Activated T-helper 2 cell treated with anti-CD3 and anti-CD28 coated beads, Interferon-gamma antibody, Interleukin-2, Interleukin-4, amounts not matched to agents 10 μg/mL and 5 μg/mL and 100 μg/mL, durations not matched to agents 14 hours and 24 hours and 36 hours (primary cell): ENCODE measurements at regions not wholly inside any gene's neighbourhood (a gene's known extent, or its start where the extent isn't known, plus 50 kb on each side); places are given as distances from the start of the nearest gene placed in this dataset.

Experiments used
- DNase-seq: peaks from one replicate; pipeline ENCODE4 v3.0.0; 2021; ENCODE audit warnings: low spot score
- H3K27ac Mint-ChIP-seq: one replicate; pipeline ENCODE4 v1.8.0; 2021; ENCODE audit warnings: mixed read lengths
- H3K27me3 Mint-ChIP-seq: one replicate; pipeline ENCODE4 v1.8.0; 2021; ENCODE audit warnings: low read depth, mixed read lengths
- H3K36me3 Mint-ChIP-seq: one replicate; pipeline ENCODE4 v1.8.0; 2021; ENCODE audit warnings: low read depth, mixed read lengths
- H3K4me1 Mint-ChIP-seq: one replicate; pipeline ENCODE4 v1.8.0; 2021; ENCODE audit warnings: low read depth, mixed read lengths
- H3K4me3 Mint-ChIP-seq: one replicate; pipeline ENCODE4 v1.8.0; 2021; ENCODE audit warnings: low read depth, mild to moderate bottlenecking, moderate library complexity, mixed read lengths
- H3K9me3 Mint-ChIP-seq: one replicate; pipeline ENCODE4 v1.8.0; 2021; ENCODE audit warnings: mixed read lengths
- intact Hi-C: fragments of 100-400 bp; cut with micrococcal nuclease; formaldehyde crosslinking; loops from one replicate; pipeline ENCODE4 v1.15.1; 2023

DNA sequence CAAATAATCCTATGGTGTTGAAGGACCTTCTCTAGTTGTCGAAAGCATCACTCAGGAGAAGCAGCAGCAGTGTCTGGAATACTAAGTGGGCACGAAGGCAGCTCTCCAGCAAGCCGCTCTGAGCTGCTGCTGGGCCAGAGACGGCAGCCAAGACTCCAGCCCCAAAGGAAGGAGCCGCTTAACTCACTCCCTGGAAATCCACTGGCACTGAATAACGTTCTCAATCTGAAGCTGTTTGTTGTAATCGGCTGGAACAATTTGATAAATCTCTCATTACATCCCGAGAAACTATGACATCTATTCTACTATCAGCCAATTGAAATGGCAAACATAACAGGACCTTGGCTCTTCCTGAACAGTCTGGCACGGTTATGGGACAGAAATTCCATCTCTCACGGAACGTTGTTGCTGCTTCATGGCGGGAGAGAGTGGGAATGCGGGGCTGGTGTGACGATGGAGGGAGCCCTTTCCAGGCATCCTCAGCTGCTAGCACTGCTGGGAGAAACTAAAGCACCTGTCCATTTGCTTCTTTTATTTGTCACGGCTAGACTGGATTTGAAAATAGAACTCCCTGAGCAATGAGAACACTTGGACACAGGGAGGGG is 331.5 kb upstream of the RNF32 start:
- H3K9me3 Mint-ChIP-seq, result no peaks in the 10 kb centered on the region
- no peak overlapping the region for H3K27ac Mint-ChIP-seq
- H3K4me1 Mint-ChIP-seq, result no peaks in the 10 kb centered on the region
- H3K4me3 Mint-ChIP-seq, result no peak overlapping the region
- DNase-seq, result no peak
- H3K27me3 Mint-ChIP-seq, result peaks cover 5% of the 10 kb centered on the region
- H3K36me3 Mint-ChIP-seq, result no peaks in the 10 kb centered on the region
- intact Hi-C loops, result no loop called here

DNA sequence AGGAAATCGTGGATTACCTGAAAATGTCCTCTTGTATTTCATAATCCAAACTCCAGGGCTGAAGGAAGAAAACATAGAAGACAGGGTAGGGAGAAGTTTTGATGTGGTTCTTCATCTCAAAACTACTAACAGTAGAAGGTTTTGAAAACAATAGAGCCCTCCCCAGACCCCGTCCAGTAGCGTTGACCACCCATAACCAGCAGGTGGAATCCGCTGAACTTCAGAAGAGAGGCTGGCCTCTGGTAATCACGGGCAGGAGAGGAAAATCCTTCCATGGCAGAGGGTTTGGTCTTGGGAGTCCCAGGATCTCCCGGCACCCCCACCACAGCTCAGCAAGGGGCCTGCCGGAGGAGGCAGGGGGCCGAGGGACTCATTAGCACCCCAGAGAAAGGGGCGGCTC is 333.4 kb upstream of the RNF32 start:
- H3K36me3 Mint-ChIP-seq, result no peaks in the 10 kb centered on the region
- no peaks in the 10 kb centered on the region for H3K27me3 Mint-ChIP-seq
- H3K4me1 Mint-ChIP-seq, result no peaks in the 10 kb centered on the region
- intact Hi-C loops, result no loop called here
- no peak for DNase-seq
- no peaks in the 10 kb centered on the region for H3K9me3 Mint-ChIP-seq
- H3K4me3 Mint-ChIP-seq, result no peak overlapping the region
- no peak overlapping the region for H3K27ac Mint-ChIP-seq

DNA sequence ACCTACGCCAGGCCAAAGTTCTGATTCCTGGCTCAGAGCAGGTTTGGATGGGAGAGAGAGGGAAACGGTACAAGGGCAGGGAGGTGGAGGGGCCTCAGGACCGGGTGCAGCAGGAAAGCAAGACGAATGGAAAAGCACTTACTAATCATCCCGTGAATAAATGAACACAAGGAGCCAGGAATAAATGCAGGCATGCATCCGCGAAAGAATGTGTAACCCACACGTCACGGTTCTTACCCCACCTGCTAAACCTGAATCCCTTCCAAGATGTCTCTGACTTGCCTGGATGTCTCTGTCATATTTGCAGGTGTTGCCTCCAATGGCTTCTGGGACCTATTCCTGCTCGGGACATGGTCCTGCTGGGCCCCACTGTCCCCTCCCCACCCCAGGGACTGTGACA is 335.2 kb upstream of the RNF32 start:
- intact Hi-C loops, result no loop called here
- Mint-ChIP-seq H3K36me3 (no peaks in the 10 kb centered on the region), H3K4me1 (no peaks in the 10 kb centered on the region), H3K27me3 (no peaks in the 10 kb centered on the region), H3K9me3 (no peaks in the 10 kb centered on the region), H3K27ac (no peak overlapping the region), H3K4me3 (no peak overlapping the region)
- DNase-seq, result no peak

DNA sequence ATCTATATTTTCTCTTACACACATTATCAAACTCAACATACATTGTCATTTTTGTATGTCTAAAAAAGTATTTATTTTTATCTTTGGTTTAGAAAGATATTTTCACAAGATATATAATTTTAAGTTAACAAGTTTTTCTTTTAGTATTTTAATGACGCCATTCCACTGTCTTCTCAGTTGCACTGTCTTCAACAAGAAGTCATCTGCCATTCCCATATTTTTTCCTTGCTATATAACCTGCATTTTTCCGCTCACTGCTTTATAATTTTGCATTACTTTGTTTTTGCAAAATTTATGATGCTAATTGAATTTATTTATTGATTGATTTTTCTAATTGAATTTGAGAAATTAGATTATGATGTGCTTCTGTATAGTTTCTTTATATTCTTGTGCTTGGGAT is 357.8 kb upstream of the RNF32 start:
- Mint-ChIP-seq H3K9me3 (peaks cover 7% of the 10 kb centered on the region), H3K27me3 (peaks cover 2% of the 10 kb centered on the region), H3K4me1 (no peaks in the 10 kb centered on the region), H3K4me3 (no peak overlapping the region), H3K36me3 (no peaks in the 10 kb centered on the region), H3K27ac (no peak overlapping the region)
- DNase-seq, result no peak
- intact Hi-C loops, result no loop called here

DNA sequence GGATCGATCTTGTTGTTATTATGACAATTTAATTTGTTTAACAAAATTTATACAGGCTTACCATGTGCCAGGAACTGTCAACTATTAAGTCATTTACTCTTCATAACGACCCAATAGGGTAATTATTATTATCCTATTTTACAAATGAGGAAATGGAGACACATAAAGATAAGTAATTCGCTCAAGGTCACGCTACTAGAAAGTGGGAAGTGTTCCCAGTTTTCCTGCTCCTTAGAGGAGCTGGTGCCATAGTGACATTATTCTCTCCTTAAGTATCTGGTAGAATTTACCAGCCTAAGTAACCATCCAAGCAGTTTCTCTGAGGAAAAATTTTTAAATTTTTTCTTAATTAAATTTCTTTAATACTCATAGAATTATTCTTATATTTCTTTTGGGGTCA is 360.9 kb upstream of the RNF32 start:
- no peak for DNase-seq
- H3K4me3 Mint-ChIP-seq, result no peak overlapping the region
- peaks cover 5% of the 10 kb centered on the region for H3K27me3 Mint-ChIP-seq
- peaks cover 7% of the 10 kb centered on the region for H3K9me3 Mint-ChIP-seq
- no peaks in the 10 kb centered on the region for H3K4me1 Mint-ChIP-seq
- H3K36me3 Mint-ChIP-seq, result no peaks in the 10 kb centered on the region
- no peak overlapping the region for H3K27ac Mint-ChIP-seq
- intact Hi-C loops, result no loop called here

DNA sequence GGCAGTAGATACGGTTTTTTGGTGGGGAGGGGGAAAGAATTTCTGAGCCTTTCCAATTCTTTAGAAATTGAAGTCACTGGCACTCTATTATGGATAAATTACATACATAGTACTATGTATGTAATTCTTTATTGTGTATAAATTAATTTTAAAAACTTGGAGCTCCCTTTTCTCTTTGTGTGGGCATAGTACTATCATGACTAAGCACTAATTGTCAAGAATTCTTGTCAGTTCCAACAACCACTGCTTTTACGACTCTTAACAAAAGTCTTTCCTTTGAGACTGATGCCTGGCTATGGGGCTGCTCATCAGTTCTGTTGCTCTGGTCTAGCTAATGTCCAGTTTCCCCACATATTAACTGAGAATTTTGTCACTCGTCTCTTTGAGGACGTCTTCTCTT is 365.3 kb upstream of the RNF32 start:
- intact Hi-C loops, result no loop called here
- Mint-ChIP-seq H3K4me3 (no peak overlapping the region), H3K9me3 (no peaks in the 10 kb centered on the region), H3K27ac (no peak overlapping the region), H3K36me3 (no peaks in the 10 kb centered on the region), H3K4me1 (no peaks in the 10 kb centered on the region), H3K27me3 (peaks cover 8% of the 10 kb centered on the region)
- DNase-seq, result no peak

DNA sequence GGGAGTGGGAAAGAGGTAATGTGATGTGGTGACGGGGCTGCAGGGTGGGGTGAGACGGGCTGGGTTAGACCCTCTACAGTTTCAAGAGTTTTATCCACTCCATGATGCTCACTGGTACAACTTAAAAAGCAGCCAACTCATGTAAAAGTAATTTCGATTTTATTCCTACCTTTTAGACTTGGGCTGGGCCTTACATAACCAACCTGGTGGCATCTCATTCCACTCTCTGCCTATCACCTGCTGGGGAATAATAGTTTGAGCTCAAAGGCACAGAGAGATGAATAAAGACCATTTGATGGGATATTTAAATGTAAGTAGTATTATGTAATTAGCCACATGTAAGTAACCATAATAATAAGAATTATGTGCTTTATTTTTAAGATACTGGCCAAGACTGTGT is 366.0 kb upstream of the RNF32 start:
- no peaks in the 10 kb centered on the region for H3K36me3 Mint-ChIP-seq
- H3K27ac Mint-ChIP-seq, result no peak overlapping the region
- no peaks in the 10 kb centered on the region for H3K4me1 Mint-ChIP-seq
- intact Hi-C loops, result no loop called here
- no peak for DNase-seq
- H3K4me3 Mint-ChIP-seq, result no peak overlapping the region
- peaks cover 9% of the 10 kb centered on the region for H3K27me3 Mint-ChIP-seq
- H3K9me3 Mint-ChIP-seq, result no peaks in the 10 kb centered on the region

DNA sequence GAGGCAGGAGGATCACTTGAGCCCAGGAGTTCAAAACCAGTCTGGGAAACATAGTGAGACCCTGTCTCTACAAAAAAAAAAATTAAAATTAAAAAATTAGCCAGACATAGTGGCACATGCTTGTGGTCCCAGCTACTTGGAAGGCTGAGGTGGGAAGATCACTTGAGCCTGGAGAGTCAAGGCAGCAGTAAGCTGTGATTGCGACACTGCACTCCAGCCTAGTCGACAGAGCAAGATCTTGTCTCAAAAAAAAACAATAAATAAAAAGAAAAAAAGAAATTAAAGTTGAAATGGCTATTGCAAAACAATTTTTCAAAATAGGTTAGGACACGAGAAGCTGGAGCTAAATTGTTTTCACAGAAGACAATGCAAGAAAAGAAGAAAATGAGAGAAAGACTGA is 379.0 kb upstream of the RNF32 start:
- Mint-ChIP-seq H3K36me3 (no peaks in the 10 kb centered on the region), H3K27ac (no peak overlapping the region), H3K4me1 (no peaks in the 10 kb centered on the region), H3K27me3 (peaks cover 2% of the 10 kb centered on the region), H3K4me3 (no peak overlapping the region), H3K9me3 (no peaks in the 10 kb centered on the region)
- intact Hi-C loops, result no loop called here
- DNase-seq, result no peak

DNA sequence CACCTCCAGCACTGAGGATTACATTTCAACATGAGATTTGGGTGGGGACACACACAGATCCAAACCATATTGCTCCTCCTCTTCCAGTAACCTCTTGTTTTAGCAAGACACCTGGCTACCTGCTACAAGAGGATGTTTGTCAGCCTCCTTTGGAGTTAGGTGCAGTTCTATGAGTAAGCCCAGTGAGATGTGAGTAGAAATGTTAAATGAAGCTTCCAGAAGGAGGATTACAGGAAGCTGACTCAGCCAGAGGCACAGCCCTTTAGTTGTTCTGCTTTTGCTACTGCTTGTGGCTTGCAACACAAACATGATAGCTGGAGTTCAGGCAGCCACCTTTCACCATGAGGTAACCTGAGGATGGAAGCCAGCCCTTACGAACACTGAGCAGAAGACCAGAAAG is 382.7 kb upstream of the RNF32 start:
- DNase-seq, result no peak
- Mint-ChIP-seq H3K27me3 (peaks cover 2% of the 10 kb centered on the region), H3K4me3 (no peak overlapping the region), H3K27ac (no peak overlapping the region), H3K9me3 (no peaks in the 10 kb centered on the region), H3K36me3 (no peaks in the 10 kb centered on the region), H3K4me1 (no peaks in the 10 kb centered on the region)
- intact Hi-C loops, result no loop called here

DNA sequence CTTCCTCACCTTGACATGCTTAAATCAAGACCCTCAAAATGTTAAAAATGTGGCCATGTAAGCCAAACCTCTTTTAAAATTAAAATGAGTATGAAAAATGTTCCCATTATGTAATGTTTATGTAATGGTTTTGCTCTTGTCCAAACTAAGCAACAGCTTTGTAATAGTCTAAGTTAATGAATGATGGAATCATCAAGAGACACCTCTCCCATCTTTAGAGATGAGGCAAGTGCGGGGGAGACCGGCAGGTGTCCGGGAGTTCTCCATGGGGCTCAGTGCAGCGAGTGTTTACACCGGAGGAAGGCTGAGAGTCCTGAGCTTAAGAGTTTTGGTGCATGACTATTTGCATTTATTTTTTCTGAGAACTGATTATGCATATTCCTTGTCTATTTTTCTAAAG is 384.9 kb upstream of the RNF32 start:
- Mint-ChIP-seq H3K4me3 (no peak overlapping the region), H3K27me3 (peaks cover under 1% of the 10 kb centered on the region), H3K27ac (no peak overlapping the region), H3K4me1 (no peaks in the 10 kb centered on the region), H3K9me3 (no peaks in the 10 kb centered on the region), H3K36me3 (no peaks in the 10 kb centered on the region)
- no peak for DNase-seq
- intact Hi-C loops, result no loop called here

DNA sequence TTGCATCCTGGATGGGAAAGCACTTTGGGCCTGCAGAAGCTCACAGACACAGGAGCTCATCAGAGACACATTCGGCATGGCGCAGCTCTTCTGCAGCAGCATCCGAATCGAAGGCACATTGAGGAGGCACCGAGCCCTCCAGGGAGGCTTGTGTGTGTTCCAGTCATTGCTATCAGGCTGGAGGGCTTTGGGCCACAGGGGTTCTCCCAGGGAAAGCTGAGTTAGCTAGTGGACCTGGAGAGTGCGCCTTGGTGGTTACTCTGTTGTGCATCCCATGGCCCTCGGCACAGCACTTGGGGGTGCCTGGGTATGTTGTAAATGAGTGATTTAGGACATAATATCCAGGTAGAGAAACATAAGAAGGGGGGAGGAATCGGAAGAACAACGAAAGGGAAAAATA is 388.7 kb upstream of the RNF32 start:
- intact Hi-C loops, result no loop called here
- Mint-ChIP-seq H3K36me3 (no peaks in the 10 kb centered on the region), H3K9me3 (no peaks in the 10 kb centered on the region), H3K27me3 (no peaks in the 10 kb centered on the region), H3K4me3 (no peak overlapping the region), H3K4me1 (no peaks in the 10 kb centered on the region), H3K27ac (no peak overlapping the region)
- no peak for DNase-seq

DNA sequence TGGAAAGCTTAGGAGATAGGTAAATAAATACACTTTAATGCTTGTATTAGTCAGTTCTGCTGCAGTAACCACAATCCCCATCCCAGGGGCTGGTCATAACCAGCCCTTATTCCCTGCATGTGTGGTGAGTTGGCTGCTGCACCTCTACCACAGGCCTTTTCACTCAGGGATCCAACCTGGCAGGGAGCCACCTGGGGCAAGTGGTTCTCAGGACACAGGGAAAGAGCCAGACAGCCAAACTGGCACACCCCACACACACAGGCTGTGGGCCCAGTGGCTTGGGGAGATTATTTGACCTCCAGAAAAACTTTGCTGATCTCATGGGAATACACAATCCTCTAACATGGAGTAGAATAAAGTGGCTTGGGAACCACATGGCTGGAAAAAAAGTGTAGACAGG is 400.0 kb upstream of the RNF32 start:
- H3K27ac Mint-ChIP-seq, result no peak overlapping the region
- DNase-seq, result no peak
- H3K36me3 Mint-ChIP-seq, result no peaks in the 10 kb centered on the region
- no peaks in the 10 kb centered on the region for H3K9me3 Mint-ChIP-seq
- peaks cover 20% of the 10 kb centered on the region for H3K27me3 Mint-ChIP-seq
- intact Hi-C loops, result no loop called here
- H3K4me3 Mint-ChIP-seq, result no peak overlapping the region
- no peaks in the 10 kb centered on the region for H3K4me1 Mint-ChIP-seq

DNA sequence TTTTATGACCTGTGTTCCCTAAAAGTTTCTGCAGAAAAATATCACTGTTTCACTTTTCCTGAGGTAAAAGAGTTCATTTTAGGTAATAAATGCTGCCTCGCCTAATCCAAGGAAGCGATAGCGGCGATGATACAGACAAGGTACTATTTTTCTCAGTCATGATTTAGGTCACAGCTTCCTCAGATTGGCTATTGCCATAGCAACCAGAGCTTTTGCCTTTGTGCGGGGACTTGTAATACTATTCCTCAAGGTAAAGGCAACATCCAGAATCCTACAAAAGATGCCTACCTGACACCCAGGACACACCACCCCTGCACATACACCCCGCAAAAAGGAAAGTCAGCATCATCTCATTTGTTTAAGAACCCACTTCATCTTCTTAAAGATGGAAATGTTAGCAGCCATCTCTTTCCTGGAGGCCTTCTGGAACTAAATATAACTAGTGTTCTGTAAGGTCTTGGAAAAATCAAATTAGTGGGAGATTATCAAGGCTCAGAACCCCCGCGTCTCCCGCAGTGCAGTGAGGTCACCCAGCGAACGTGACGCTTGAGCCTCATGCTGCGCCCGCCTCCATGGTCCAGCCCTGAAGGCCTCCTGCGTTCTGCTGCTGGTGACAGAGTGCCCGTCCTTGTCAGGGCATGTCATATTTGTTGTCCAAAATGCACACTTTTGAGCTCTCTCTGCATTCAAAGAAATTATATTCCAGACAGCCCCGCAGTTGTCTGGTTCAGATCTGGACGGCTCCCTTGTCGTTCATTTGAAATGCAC is 402.0 kb upstream of the RNF32 start:
- DNase-seq, result no peak
- peaks cover 5% of the 10 kb centered on the region for H3K27me3 Mint-ChIP-seq
- no peak overlapping the region for H3K27ac Mint-ChIP-seq
- intact Hi-C loops, result no loop called here
- no peaks in the 10 kb centered on the region for H3K9me3 Mint-ChIP-seq
- H3K4me3 Mint-ChIP-seq, result no peak overlapping the region
- no peaks in the 10 kb centered on the region for H3K4me1 Mint-ChIP-seq
- no peaks in the 10 kb centered on the region for H3K36me3 Mint-ChIP-seq

DNA sequence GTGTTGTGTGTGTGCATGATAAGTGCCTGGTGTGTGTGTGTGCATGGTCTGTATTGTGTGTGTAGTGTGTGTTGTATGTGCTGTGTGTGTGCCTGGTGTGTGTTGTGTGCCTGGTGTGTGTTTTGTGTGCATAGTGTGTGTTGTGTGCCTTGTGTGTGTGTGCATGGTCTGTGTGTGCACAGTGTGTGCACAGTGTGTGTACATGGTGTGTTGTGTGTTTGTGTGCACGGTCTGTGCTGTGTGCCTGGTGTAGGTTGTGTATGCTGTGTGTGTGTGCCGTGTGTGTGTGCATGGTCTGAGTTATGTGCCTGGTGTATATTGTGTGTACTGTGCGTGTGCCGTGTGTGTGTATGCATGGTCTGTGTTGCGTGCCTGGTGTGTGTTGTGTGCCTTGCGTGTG is 403.0 kb upstream of the RNF32 start:
- Mint-ChIP-seq H3K9me3 (no peaks in the 10 kb centered on the region), H3K4me1 (no peaks in the 10 kb centered on the region), H3K27me3 (no peaks in the 10 kb centered on the region), H3K27ac (no peak overlapping the region), H3K36me3 (no peaks in the 10 kb centered on the region), H3K4me3 (no peak overlapping the region)
- intact Hi-C loops, result no loop called here
- no peak for DNase-seq
